GM12865 (cell line): ENCODE measurements at regions not wholly inside any gene's neighbourhood (a gene's known extent, or its start where the extent isn't known, plus 50 kb on each side); places are given as distances from the start of the nearest gene placed in this dataset.
"Not testable (repeated sequence)": the region's sequence is repeated elsewhere in the genome, so short reads cannot be mapped to it uniquely, and the experiment has no call there.

ENCODE experiments used
- DNase-seq: peaks from one replicate; pipeline ENCODE4 v3.0.0; 2010; ENCODE audit warnings: low read depth
- H3K4me3 ChIP-seq: 2 replicates; pipeline ENCODE4 v1.5.1; 2011; ENCODE audit warnings: mild to moderate bottlenecking, low read depth, low read length, control low read depth
- TF ChIP-seq, protein P1 (sequence below): IDR thresholded peaks from 2 replicates; pipeline ENCODE4 v1.5.1; 2011; ENCODE audit warnings: low read length, control low read depth, low read depth, inconsistent platforms; ENCODE audit not compliant: insufficient read depth; ENCODE audit errors: missing control alignments

DNA sequence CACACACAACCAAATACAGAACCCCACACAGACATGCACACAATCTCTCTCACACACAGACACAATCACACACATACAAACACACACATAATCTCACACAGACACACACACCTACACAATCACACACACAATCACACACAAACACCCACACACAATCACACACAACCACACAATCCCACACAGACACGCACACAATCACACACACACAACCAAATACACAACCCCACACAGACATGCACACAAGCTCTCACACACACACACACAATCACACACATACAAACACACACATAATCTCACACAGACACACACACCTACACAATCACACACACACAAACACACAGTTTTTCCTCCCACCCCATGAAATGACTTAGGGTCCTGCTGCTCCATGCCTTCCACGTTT lies 160.4 kb upstream of the PFKP start:
- H3K4me3 ChIP-seq, result no peak overlapping the region
- TF ChIP-seq, protein P1, sequence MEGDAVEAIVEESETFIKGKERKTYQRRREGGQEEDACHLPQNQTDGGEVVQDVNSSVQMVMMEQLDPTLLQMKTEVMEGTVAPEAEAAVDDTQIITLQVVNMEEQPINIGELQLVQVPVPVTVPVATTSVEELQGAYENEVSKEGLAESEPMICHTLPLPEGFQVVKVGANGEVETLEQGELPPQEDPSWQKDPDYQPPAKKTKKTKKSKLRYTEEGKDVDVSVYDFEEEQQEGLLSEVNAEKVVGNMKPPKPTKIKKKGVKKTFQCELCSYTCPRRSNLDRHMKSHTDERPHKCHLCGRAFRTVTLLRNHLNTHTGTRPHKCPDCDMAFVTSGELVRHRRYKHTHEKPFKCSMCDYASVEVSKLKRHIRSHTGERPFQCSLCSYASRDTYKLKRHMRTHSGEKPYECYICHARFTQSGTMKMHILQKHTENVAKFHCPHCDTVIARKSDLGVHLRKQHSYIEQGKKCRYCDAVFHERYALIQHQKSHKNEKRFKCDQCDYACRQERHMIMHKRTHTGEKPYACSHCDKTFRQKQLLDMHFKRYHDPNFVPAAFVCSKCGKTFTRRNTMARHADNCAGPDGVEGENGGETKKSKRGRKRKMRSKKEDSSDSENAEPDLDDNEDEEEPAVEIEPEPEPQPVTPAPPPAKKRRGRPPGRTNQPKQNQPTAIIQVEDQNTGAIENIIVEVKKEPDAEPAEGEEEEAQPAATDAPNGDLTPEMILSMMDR, result no peak
- no peak for DNase-seq

GRCh38 chr10:2905851-2906250 lies 161.5 kb upstream of the PFKP start:
- TF ChIP-seq, protein P1, result no peak
- H3K4me3 ChIP-seq, result no peak overlapping the region
- no peak for DNase-seq

DNA sequence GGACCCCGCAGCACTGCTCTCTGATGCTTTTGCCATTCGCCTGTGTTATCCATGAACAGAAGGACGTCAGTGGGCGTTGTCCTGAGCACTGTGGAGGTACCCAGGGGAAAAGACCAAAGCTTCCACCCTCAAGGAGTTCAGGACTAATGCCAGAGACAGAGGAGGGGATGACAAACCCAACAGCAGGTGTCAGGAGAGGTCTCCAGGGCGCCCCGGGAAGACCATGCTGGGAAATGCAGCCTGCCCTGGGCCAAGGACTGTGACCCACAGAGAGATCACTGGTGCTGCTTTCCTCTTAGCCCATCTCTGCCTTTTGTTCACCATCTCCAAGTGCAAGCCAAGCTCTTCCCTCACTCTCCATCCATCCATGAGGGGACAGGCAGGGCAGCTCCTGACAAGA lies 166.8 kb upstream of the PFKP start:
- no peak overlapping the region for H3K4me3 ChIP-seq
- DNase-seq, result no peak
- TF ChIP-seq, protein P1, result no peak

- no peak for DNase-seq
- TF ChIP-seq, protein P1, result no peak
- no peak overlapping the region for H3K4me3 ChIP-seq
Observed at GRCh38 chr10:2899246-2899951, 167.9 kb upstream of the PFKP start.

GRCh38 chr10:2898509-2898860 lies 168.9 kb upstream of the PFKP start:
- TF ChIP-seq, protein P1, result no peak
- H3K4me3 ChIP-seq, result no peak overlapping the region
- DNase-seq, result no peak

GRCh38 chr10:2897619-2898508 lies 169.5 kb upstream of the PFKP start:
- TF ChIP-seq, protein P1, result no peak
- no peak for DNase-seq
- H3K4me3 ChIP-seq, result no peak overlapping the region

DNA sequence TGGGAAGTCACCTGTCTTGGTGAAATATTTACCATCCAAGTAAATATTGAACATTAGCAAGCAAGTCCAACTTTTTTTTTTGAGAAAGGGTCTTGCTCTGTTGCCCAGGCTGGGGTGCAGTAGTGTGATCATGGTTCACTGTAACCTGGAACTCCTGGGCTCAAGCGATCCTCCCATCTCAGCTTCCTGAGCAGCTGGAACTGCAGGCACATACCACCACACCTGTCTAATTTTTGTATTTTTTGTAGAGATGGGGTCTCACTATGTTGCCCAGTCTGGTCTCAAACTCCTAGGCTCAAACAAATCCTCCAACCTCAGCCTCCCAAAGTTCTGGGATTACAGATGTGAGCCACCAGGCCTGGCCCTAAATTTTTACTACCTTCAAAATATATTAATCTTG lies 171.0 kb upstream of the PFKP start:
- DNase-seq, H3K4me3 ChIP-seq: not testable (repeated sequence)
